ENCODE measurements at regions not wholly inside any gene's neighbourhood (a gene's known extent, or its start where the extent isn't known, plus 50 kb on each side); places are given as distances from the start of the nearest gene placed in this dataset.

GRCh38 chr3:99376926-99377325 is 261.5 kb upstream of the COL8A1 start:
- intact Hi-C loops (cut with micrococcal nuclease): no loop called here
- no peaks in the 10 kb centered on the region for H3K27me3 Mint-ChIP-seq
- ATAC-seq: no peak
- H3K4me3 Mint-ChIP-seq: no peak overlapping the region
- no peak for TF ChIP-seq CTCF (IDR thresholded peaks at IDR 0.05)
- H3K4me1 Mint-ChIP-seq (ENCODE audit: low read depth): no peaks in the 10 kb centered on the region
- peaks cover 2% of the 10 kb centered on the region for H3K9me3 Mint-ChIP-seq
- H3K27ac Mint-ChIP-seq: no peak overlapping the region
- CTCF ChIA-PET: no interaction called here
- POLR2A ChIA-PET: no interaction called here
- no peak for DNase-seq
- H3K36me3 Mint-ChIP-seq (ENCODE audit: low read depth): no peaks in the 10 kb centered on the region

GRCh38 chr3:99373846-99374210 is 264.6 kb upstream of the COL8A1 start:
- ChIA-PET CTCF (no interaction called here), POLR2A (no interaction called here)
- Mint-ChIP-seq H3K36me3 (ENCODE audit: low read depth) (no peaks in the 10 kb centered on the region), H3K9me3 (peaks cover 4% of the 10 kb centered on the region), H3K4me3 (no peak overlapping the region), H3K4me1 (ENCODE audit: low read depth) (no peaks in the 10 kb centered on the region), H3K27ac (no peak overlapping the region), H3K27me3 (no peaks in the 10 kb centered on the region)
- ATAC-seq (no peak), DNase-seq (no peak)
- intact Hi-C loops (cut with micrococcal nuclease): no loop called here
- no peak for TF ChIP-seq CTCF (IDR thresholded peaks at IDR 0.05)

GRCh38 chr3:99373088-99373845 is 265.1 kb upstream of the COL8A1 start:
- H3K27ac Mint-ChIP-seq: no peak overlapping the region
- ATAC-seq: no peak
- H3K36me3 Mint-ChIP-seq (ENCODE audit: low read depth): no peaks in the 10 kb centered on the region
- H3K4me3 Mint-ChIP-seq: no peak overlapping the region
- no peak for TF ChIP-seq CTCF (IDR thresholded peaks at IDR 0.05)
- POLR2A ChIA-PET: no interaction called here
- peaks cover 6% of the 10 kb centered on the region for H3K9me3 Mint-ChIP-seq
- CTCF ChIA-PET: no interaction called here
- no peak for DNase-seq
- H3K4me1 Mint-ChIP-seq (ENCODE audit: low read depth): no peaks in the 10 kb centered on the region
- intact Hi-C loops (cut with micrococcal nuclease): no loop called here
- no peaks in the 10 kb centered on the region for H3K27me3 Mint-ChIP-seq

GRCh38 chr3:99366663-99367429 is 271.5 kb upstream of the COL8A1 start:
- Mint-ChIP-seq H3K4me3 (no peak overlapping the region), H3K9me3 (peaks cover 7% of the 10 kb centered on the region), H3K36me3 (ENCODE audit: low read depth) (no peaks in the 10 kb centered on the region), H3K4me1 (ENCODE audit: low read depth) (no peaks in the 10 kb centered on the region), H3K27ac (no peak overlapping the region), H3K27me3 (no peaks in the 10 kb centered on the region)
- intact Hi-C loops (cut with micrococcal nuclease): no loop called here
- POLR2A ChIA-PET: no interaction called here
- CTCF ChIA-PET: no interaction called here
- no peak for ATAC-seq
- no peak for DNase-seq
- no peak for TF ChIP-seq CTCF (IDR thresholded peaks at IDR 0.05)

GRCh38 chr3:99365979-99366378 is 272.4 kb upstream of the COL8A1 start:
- Mint-ChIP-seq H3K36me3 (ENCODE audit: low read depth) (no peaks in the 10 kb centered on the region), H3K27ac (no peak overlapping the region), H3K27me3 (no peaks in the 10 kb centered on the region), H3K4me1 (ENCODE audit: low read depth) (no peaks in the 10 kb centered on the region), H3K9me3 (peaks cover 5% of the 10 kb centered on the region), H3K4me3 (no peak overlapping the region)
- CTCF ChIA-PET: no interaction called here
- no peak for ATAC-seq
- no peak for TF ChIP-seq CTCF (IDR thresholded peaks at IDR 0.05)
- DNase-seq: no peak
- POLR2A ChIA-PET: no interaction called here
- intact Hi-C loops (cut with micrococcal nuclease): no loop called here
